HEK293T (cell line): ENCODE measurements at regions not wholly inside any gene's neighbourhood (a gene's known extent, or its start where the extent isn't known, plus 50 kb on each side); places are given as distances from the start of the nearest gene placed in this dataset.

Experiments
- BHLHE40 ChIP-seq: fragments of 450-650 bp; IDR thresholded peaks from 2 replicates; pipeline ENCODE4 v1.6.1; 2016; ENCODE audit warnings: mild to moderate bottlenecking, moderate library complexity, borderline replicate concordance
- CTBP1 ChIP-seq: fragments of 450-650 bp; IDR thresholded peaks from 2 replicates; pipeline ENCODE4 v1.6.1; 2016; ENCODE audit warnings: borderline replicate concordance
- FOXA1 ChIP-seq: fragments of 450-650 bp; IDR thresholded peaks from 2 replicates; pipeline ENCODE4 v1.6.1; 2016; ENCODE audit warnings: mild to moderate bottlenecking
- LEF1 ChIP-seq: fragments of 450-650 bp; IDR thresholded peaks from 2 replicates; pipeline ENCODE4 v1.6.1; 2017; ENCODE audit warnings: mild to moderate bottlenecking, borderline replicate concordance
- NFRKB ChIP-seq: fragments of 450-650 bp; IDR thresholded peaks from 2 replicates; pipeline ENCODE4 v1.6.1; 2016; ENCODE audit warnings: mild to moderate bottlenecking, moderate library complexity
- SP1 ChIP-seq: fragments of 450-650 bp; IDR thresholded peaks from 2 replicates; pipeline ENCODE4 v1.6.1; 2017
- SUZ12 ChIP-seq: fragments of 450-650 bp; IDR thresholded peaks from 2 replicates; pipeline ENCODE4 v1.6.1; 2016; ENCODE audit warnings: mild to moderate bottlenecking
- TARDBP ChIP-seq: fragments of 450-650 bp; IDR thresholded peaks from 2 replicates; pipeline ENCODE4 v1.6.1; 2016
- TF ChIP-seq, protein P1 (sequence below): fragments of 450-650 bp; IDR thresholded peaks from 2 replicates; pipeline ENCODE4 v1.6.1; 2016

DNA sequence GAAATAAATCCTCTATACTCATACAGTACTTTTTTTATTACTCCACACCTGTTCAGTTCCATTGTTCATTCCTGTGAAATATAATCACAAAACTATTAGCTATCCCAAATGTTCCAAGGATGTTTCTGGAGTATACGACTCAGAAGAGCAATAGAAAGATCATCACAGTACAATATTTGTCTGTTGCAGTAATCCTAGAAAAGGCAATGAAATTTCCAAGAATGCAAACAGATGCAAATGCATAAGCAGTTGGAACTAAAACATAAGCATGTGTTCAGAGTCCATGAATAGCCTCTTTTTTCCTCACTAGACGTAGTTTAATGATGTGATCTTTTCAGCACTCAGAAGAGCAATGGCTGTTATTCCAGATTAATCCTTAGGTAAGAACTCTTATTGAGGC is 55.2 kb downstream of the RTL3 start:
- TF ChIP-seq, protein P1, sequence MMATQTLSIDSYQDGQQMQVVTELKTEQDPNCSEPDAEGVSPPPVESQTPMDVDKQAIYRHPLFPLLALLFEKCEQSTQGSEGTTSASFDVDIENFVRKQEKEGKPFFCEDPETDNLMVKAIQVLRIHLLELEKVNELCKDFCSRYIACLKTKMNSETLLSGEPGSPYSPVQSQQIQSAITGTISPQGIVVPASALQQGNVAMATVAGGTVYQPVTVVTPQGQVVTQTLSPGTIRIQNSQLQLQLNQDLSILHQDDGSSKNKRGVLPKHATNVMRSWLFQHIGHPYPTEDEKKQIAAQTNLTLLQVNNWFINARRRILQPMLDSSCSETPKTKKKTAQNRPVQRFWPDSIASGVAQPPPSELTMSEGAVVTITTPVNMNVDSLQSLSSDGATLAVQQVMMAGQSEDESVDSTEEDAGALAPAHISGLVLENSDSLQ, result no peak
- TF ChIP-seq SUZ12 (no peak), NFRKB (no peak), BHLHE40 (no peak), TARDBP (no peak), CTBP1 (no peak), SP1 (no peak), LEF1 (no peak), FOXA1 (no peak)
